Peyer's patch (tissue), 4 donors: ENCODE measurements at regions not wholly inside any gene's neighbourhood (a gene's known extent, or its start where the extent isn't known, plus 50 kb on each side); places are given as distances from the start of the nearest gene placed in this dataset.

ENCODE experiments used
- DNase-seq, 3 donors: peaks; one replicate each; pipeline ENCODE4 v3.0.0-alpha.2; 2017 to 2019
- H3K27ac ChIP-seq, 4 donors: fragments of 200-600 bp; sonication (generic); one replicate each; pipeline ENCODE4 v1.5.1; 2016 to 2019
- H3K27me3 ChIP-seq, 2 donors: fragments of 200-600 bp; sonication (generic); one replicate each; pipeline ENCODE4 v1.5.1; 2019
- H3K36me3 ChIP-seq, 3 donors: fragments of 200-600 bp; sonication (generic); one replicate each; pipeline ENCODE4 v1.5.1; 2016 to 2019
- H3K4me1 ChIP-seq, 4 donors: fragments of 200-600 bp; sonication (generic); one replicate each; pipeline ENCODE4 v1.5.1; 2016 to 2019
- H3K4me3 ChIP-seq, 4 donors: fragments of 200-600 bp; sonication (generic); 1 replicate in 3 of 4; 2 replicates in 1 of 4; pipeline ENCODE4 v1.5.1; 2016 to 2019; ENCODE audit warnings: mild to moderate bottlenecking in 1 of 4
- H3K9me3 ChIP-seq, 4 donors: fragments of 200-600 bp; sonication (generic); one replicate each; pipeline ENCODE4 v1.5.1; 2016 to 2019; ENCODE audit warnings: mild to moderate bottlenecking in 1 of 4
- POLR2A ChIP-seq, 2 donors: fragments of 450-650 bp; IDR thresholded peaks; one replicate each; pipeline ENCODE4 v1.5.1; 2017; ENCODE audit warnings: antibody characterized with exemption in 2 of 2, mild to moderate bottlenecking in 2 of 2, moderate library complexity in 2 of 2
- TF ChIP-seq, protein P1 (sequence below), 6 experiments: fragments of 450-650 bp in 4 of 6; fragments of 200-600 bp in 2 of 6; sonication (generic) in 1 of 6; IDR thresholded peaks; one replicate each; pipeline ENCODE4 v1.5.1; 2017 to 2019; ENCODE audit warnings: antibody characterized with exemption in 6 of 6, mild to moderate bottlenecking in 3 of 6, moderate library complexity in 1 of 6

DNA sequence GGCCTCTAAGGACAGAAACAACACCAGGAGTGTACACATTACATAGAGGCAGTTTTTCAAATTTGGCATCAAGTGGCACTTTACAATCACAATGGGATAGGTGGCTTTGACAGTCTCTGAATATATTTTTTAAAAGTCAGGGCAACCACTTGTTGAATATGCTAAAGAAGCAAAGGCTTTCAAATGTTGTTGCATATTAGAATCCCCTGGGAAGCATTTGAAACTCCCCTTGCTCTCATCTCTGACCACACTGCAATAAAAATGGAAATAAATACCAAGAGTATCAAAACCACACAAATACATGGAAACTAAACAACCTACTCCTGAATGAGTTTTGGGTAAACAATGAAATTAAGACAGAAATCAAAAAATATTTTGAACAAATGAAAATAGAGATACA lies 106.5 kb upstream of the RAB11FIP2 start:
- Histone ChIP-seq H3K27me3 (no peaks in the 10 kb centered on the region), H3K4me3 (no peak overlapping the region), H3K4me1 (no peaks in the 10 kb centered on the region), H3K27ac (no peak overlapping the region), H3K36me3 (no peaks in the 10 kb centered on the region), H3K9me3 (no peaks in the 10 kb centered on the region)
- TF ChIP-seq POLR2A (IDR thresholded peaks at IDR 0.05), result no peak
- TF ChIP-seq, protein P1, sequence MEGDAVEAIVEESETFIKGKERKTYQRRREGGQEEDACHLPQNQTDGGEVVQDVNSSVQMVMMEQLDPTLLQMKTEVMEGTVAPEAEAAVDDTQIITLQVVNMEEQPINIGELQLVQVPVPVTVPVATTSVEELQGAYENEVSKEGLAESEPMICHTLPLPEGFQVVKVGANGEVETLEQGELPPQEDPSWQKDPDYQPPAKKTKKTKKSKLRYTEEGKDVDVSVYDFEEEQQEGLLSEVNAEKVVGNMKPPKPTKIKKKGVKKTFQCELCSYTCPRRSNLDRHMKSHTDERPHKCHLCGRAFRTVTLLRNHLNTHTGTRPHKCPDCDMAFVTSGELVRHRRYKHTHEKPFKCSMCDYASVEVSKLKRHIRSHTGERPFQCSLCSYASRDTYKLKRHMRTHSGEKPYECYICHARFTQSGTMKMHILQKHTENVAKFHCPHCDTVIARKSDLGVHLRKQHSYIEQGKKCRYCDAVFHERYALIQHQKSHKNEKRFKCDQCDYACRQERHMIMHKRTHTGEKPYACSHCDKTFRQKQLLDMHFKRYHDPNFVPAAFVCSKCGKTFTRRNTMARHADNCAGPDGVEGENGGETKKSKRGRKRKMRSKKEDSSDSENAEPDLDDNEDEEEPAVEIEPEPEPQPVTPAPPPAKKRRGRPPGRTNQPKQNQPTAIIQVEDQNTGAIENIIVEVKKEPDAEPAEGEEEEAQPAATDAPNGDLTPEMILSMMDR (IDR thresholded peaks at IDR 0.05), result no peak
- DNase-seq, result no peak

DNA sequence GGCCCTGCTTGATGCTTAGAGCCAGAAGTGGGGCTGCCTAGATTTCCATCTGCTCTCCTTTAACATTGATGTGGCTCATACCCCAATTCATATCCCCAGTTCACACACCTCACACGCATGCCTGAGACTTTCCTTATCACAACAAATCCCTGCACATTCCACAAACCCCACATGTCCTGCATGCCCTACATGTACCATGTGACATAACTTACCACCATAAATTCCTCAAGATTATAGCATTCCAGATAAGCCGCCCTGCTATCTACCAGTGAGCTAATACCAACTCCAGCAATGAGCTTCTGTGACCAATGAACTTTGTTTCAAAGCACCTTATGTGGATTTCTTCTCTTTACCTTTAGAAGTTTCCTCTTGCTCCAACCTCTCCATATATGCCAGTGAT lies 104.7 kb upstream of the RAB11FIP2 start:
- Histone ChIP-seq H3K27me3 (no peaks in the 10 kb centered on the region), H3K27ac (no peak overlapping the region), H3K4me3 (no peak overlapping the region), H3K36me3 (no peaks in the 10 kb centered on the region), H3K4me1 (no peaks in the 10 kb centered on the region), H3K9me3 (no peaks in the 10 kb centered on the region)
- TF ChIP-seq, protein P1 (IDR thresholded peaks at IDR 0.05), result no peak
- no peak for TF ChIP-seq POLR2A (IDR thresholded peaks at IDR 0.05)
- DNase-seq, result peak in 1 of 3 donors; percentile 58

DNA sequence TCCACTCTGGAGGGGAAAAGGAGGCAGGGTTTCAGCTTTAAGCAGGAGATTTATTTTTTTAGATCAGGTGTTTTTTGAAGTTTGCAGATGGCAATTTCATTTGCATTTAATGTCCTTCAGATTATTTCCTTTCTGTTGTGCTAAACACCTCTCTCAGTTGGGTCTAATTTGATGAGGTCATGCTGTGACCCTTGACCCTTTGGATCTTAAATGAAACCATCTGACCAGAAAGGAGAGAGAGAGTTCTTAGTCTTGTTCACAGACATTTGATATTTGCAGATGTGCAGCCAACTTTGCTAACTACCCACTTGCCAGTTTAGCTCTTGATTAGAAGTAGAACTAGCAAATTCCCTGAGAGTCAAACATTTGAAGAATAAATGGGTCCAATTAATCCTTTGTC lies 101.5 kb upstream of the RAB11FIP2 start:
- no peaks in the 10 kb centered on the region for H3K27me3 ChIP-seq
- no peak overlapping the region for H3K27ac ChIP-seq
- H3K4me3 ChIP-seq, result no peak overlapping the region
- TF ChIP-seq POLR2A (IDR thresholded peaks at IDR 0.05), result no peak
- TF ChIP-seq, protein P1 (IDR thresholded peaks at IDR 0.05), result no peak
- DNase-seq, result peak in 1 of 3 donors; percentile 55
- H3K9me3 ChIP-seq, result no peaks in the 10 kb centered on the region
- no peaks in the 10 kb centered on the region for H3K36me3 ChIP-seq
- H3K4me1 ChIP-seq, result no peaks in the 10 kb centered on the region

DNA sequence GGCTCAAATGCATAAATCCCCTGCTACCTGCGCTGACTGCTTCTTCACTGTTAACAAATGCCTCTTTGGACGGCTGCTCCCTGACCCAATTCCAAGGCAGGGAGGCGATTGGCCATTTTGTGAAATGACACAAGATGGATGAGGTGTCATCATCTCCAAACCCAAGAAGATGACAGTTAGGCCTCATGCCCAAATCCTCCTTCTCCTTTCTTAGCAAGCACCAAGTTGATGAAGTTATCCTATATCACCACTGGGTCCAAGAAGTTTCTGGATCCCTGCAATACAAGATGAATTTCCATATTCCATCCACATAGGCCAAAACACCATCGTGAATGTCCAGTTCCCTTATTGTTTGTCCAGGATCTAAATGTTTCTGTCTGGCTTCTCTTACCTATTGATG lies 98.5 kb upstream of the RAB11FIP2 start:
- Histone ChIP-seq H3K4me1 (no peaks in the 10 kb centered on the region), H3K27ac (no peak overlapping the region), H3K27me3 (no peaks in the 10 kb centered on the region), H3K4me3 (no peak overlapping the region), H3K9me3 (no peaks in the 10 kb centered on the region), H3K36me3 (no peaks in the 10 kb centered on the region)
- no peak for TF ChIP-seq POLR2A (IDR thresholded peaks at IDR 0.05)
- TF ChIP-seq, protein P1 (IDR thresholded peaks at IDR 0.05), result no peak
- no peak for DNase-seq

DNA sequence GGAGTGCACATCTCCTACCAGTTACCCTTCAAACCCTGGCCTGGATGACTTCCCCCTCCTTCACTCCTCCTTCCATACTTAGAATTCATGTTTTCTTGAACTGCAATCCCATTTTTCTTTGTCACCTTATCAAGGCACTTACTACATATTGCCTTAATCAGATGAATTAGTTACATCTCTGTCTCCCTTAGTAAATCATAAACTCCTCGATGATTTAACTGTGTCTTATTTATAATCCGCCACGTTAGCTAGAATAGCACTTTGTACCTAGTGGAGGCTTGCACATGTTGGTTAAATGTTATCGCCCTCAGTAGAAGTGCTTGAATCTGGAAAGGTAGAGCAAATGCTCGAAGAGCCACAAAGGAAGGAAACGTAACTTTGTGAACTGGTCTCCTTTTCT lies 94.7 kb upstream of the RAB11FIP2 start:
- DNase-seq, result no peak
- Histone ChIP-seq H3K27me3 (no peaks in the 10 kb centered on the region), H3K4me1 (no peaks in the 10 kb centered on the region), H3K27ac (no peak overlapping the region), H3K4me3 (no peak overlapping the region), H3K36me3 (no peaks in the 10 kb centered on the region), H3K9me3 (no peaks in the 10 kb centered on the region)
- TF ChIP-seq POLR2A (IDR thresholded peaks at IDR 0.05), result no peak
- TF ChIP-seq, protein P1 (IDR thresholded peaks at IDR 0.05), result no peak

DNA sequence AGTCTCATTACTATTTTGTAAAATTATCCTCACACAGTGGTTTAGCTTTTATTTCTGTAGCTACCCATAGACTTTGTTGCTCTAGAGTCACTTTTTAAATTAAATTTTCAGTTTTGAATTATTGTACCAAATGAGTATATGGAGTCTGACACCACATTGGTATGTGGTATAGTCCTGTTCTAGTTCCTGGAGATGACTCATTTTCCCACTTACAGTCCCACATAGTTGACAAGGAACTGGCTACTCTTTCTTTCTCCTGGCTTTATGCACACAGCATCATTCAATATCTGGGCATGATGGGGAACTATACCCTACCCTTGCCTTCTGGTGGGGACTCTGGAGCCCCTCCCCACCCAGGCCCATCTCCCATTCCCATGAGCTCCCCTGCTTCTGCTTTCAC lies 92.6 kb upstream of the RAB11FIP2 start:
- H3K27me3 ChIP-seq, result no peaks in the 10 kb centered on the region
- DNase-seq, result no peak
- no peak for TF ChIP-seq POLR2A (IDR thresholded peaks at IDR 0.05)
- TF ChIP-seq, protein P1 (IDR thresholded peaks at IDR 0.05), result no peak
- H3K9me3 ChIP-seq, result no peaks in the 10 kb centered on the region
- H3K27ac ChIP-seq, result no peak overlapping the region
- H3K36me3 ChIP-seq, result no peaks in the 10 kb centered on the region
- no peak overlapping the region for H3K4me3 ChIP-seq
- no peaks in the 10 kb centered on the region for H3K4me1 ChIP-seq
